ENCODE measurements at regions not wholly inside any gene's neighbourhood (a gene's known extent, or its start where the extent isn't known, plus 50 kb on each side); places are given as distances from the start of the nearest gene placed in this dataset.

GRCh38 chrX:129249563-129249962 is 273.7 kb downstream of the SMARCA1 start:
- H2AFZ ChIP-seq (ENCODE audit: insufficient read depth, low read depth, low read length, poor library complexity, severe bottlenecking): no peak overlapping the region
- WGBS (ENCODE audit: insufficient coverage): no CpG with 5 or more reads among the region's 3 CpGs
- H3K4me1 ChIP-seq (ENCODE audit: control insufficient read depth in 2 of 2, insufficient read depth in 2 of 2, low read length in 2 of 2): no peaks in the 10 kb centered on the region
- no peak overlapping the region for H3K4me2 ChIP-seq (replicated peaks; ENCODE audit: low read depth, low read length, poor library complexity, severe bottlenecking)
- H3K4me3 Mint-ChIP-seq: no peak overlapping the region
- H3K36me3 ChIP-seq (replicated peaks in 1 of 2; ENCODE audit: control extremely low read depth in 1 of 2, control insufficient read depth in 1 of 2, extremely low read depth in 1 of 2, insufficient read depth in 2 of 2, low read length in 1 of 2): no peaks in the 10 kb centered on the region
- ChIA-PET CTCF (no interaction called here), POLR2A (no interaction called here)
- no peaks in the 10 kb centered on the region for H3K9me3 Mint-ChIP-seq (ENCODE audit: insufficient read depth)
- TF ChIP-seq EZH2 (IDR thresholded peaks at IDR 0.05; ENCODE audit: borderline replicate concordance, insufficient read depth, low read depth, low read length, poor library complexity, severe bottlenecking) (no peak), CTCF (IDR thresholded peaks at IDR 0.05) (no peak)
- no peaks in the 10 kb centered on the region for H3K4me1 Mint-ChIP-seq
- H4K20me1 ChIP-seq (ENCODE audit: control insufficient read depth, insufficient read depth, low read length, poor library complexity, severe bottlenecking): no peaks in the 10 kb centered on the region
- no peaks in the 10 kb centered on the region for H3K27me3 ChIP-seq (replicated peaks in 1 of 4; ENCODE audit: control extremely low read depth in 1 of 4, control insufficient read depth in 3 of 4, insufficient read depth in 4 of 4, low read length in 3 of 4)
- intact Hi-C loops (cut with micrococcal nuclease): no loop called here
- H3K9me3 ChIP-seq (ENCODE audit: control extremely low read depth in 1 of 3, control insufficient read depth in 2 of 3, insufficient read depth in 1 of 3, low read length in 2 of 3): no peaks in the 10 kb centered on the region
- no peak overlapping the region for H3K9ac ChIP-seq (ENCODE audit: low read length)
- no peak overlapping the region for H3K4me3 ChIP-seq (ENCODE audit: control extremely low read depth in 1 of 5, extremely low read depth in 1 of 5, insufficient read depth in 1 of 5, low read depth in 2 of 5, low read length in 4 of 5)
- no peak overlapping the region for H3K27ac ChIP-seq (ENCODE audit: low read length in 2 of 2)
- H3K27me3 Mint-ChIP-seq: no peaks in the 10 kb centered on the region
- no peaks in the 10 kb centered on the region for H3K79me2 ChIP-seq (ENCODE audit: control insufficient read depth, insufficient read depth, low read length)
- DNase-seq: no peak
- H3K27ac Mint-ChIP-seq: no peak overlapping the region
- ATAC-seq (ENCODE audit: low read depth): no peak

- no peaks in the 10 kb centered on the region for H3K27me3 Mint-ChIP-seq
- no peaks in the 10 kb centered on the region for H3K4me1 Mint-ChIP-seq
- Histone ChIP-seq H3K4me2 (replicated peaks; ENCODE audit: low read depth, low read length, poor library complexity, severe bottlenecking) (no peak overlapping the region), H4K20me1 (ENCODE audit: control insufficient read depth, insufficient read depth, low read length, poor library complexity, severe bottlenecking) (no peaks in the 10 kb centered on the region), H3K4me1 (ENCODE audit: control insufficient read depth in 2 of 2, insufficient read depth in 2 of 2, low read length in 2 of 2) (no peaks in the 10 kb centered on the region), H3K9me3 (ENCODE audit: control extremely low read depth in 1 of 3, control insufficient read depth in 2 of 3, insufficient read depth in 1 of 3, low read length in 2 of 3) (no peaks in the 10 kb centered on the region), H3K79me2 (ENCODE audit: control insufficient read depth, insufficient read depth, low read length) (no peaks in the 10 kb centered on the region), H3K27ac (ENCODE audit: low read length in 2 of 2) (no peak overlapping the region), H3K27me3 (replicated peaks in 1 of 4; ENCODE audit: control extremely low read depth in 1 of 4, control insufficient read depth in 3 of 4, insufficient read depth in 4 of 4, low read length in 3 of 4) (no peaks in the 10 kb centered on the region), H2AFZ (ENCODE audit: insufficient read depth, low read depth, low read length, poor library complexity, severe bottlenecking) (no peak overlapping the region), H3K9ac (ENCODE audit: low read length) (no peak overlapping the region), H3K36me3 (replicated peaks in 1 of 2; ENCODE audit: control extremely low read depth in 1 of 2, control insufficient read depth in 1 of 2, extremely low read depth in 1 of 2, insufficient read depth in 2 of 2, low read length in 1 of 2) (no peaks in the 10 kb centered on the region), H3K4me3 (ENCODE audit: control extremely low read depth in 1 of 5, extremely low read depth in 1 of 5, insufficient read depth in 1 of 5, low read depth in 2 of 5, low read length in 4 of 5) (no peak overlapping the region)
- H3K4me3 Mint-ChIP-seq: no peak overlapping the region
- peaks cover 2% of the 10 kb centered on the region for H3K9me3 Mint-ChIP-seq (ENCODE audit: insufficient read depth)
- no peak overlapping the region for H3K27ac Mint-ChIP-seq
- ATAC-seq (ENCODE audit: low read depth): no peak
- no peak for TF ChIP-seq EZH2 (IDR thresholded peaks at IDR 0.05; ENCODE audit: borderline replicate concordance, insufficient read depth, low read depth, low read length, poor library complexity, severe bottlenecking)
- no peak for TF ChIP-seq CTCF (IDR thresholded peaks at IDR 0.05)
- ChIA-PET CTCF (no interaction called here), POLR2A (no interaction called here)
- intact Hi-C loops (cut with micrococcal nuclease): no loop called here
- no peak for DNase-seq
- no CpG with 5 or more reads among the region's 3 CpGs for WGBS (ENCODE audit: insufficient coverage)
Observed at GRCh38 chrX:129247642-129248041, 275.6 kb downstream of the SMARCA1 start.
